ENCODE measurements at regions not wholly inside any gene's neighbourhood (a gene's known extent, or its start where the extent isn't known, plus 50 kb on each side); places are given as distances from the start of the nearest gene placed in this dataset.
A peak's percentile ranks its signal among the peaks of the same experiment; 100 is the strongest.

- no peak for DNase-seq
Measured at GRCh38 chr12:59039005-59039404, 118.7 kb upstream of the LRIG3 start.

- no peak for DNase-seq
Measured at GRCh38 chr12:59036973-59037762, 116.9 kb upstream of the LRIG3 start.

DNA sequence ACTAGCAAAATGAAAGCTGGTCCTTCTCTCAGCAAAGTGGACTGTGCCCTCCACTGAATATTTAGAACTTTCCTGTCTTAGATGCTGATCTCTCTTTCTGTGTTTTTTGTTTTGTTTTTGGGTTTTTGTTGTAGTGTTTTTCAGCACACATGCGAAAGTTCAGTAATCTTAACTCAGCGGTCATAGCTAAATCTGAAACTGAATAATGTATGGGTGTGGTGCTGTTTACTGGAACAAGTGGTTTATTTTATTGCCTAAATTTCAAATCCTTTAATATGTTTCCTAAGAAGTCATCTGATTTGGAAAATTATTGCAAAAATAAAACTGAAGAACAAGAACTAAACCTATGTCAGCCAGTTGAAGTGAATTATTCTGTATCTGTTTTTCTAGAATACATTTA is 116.0 kb upstream of the LRIG3 start:
- no peak for DNase-seq

DNA sequence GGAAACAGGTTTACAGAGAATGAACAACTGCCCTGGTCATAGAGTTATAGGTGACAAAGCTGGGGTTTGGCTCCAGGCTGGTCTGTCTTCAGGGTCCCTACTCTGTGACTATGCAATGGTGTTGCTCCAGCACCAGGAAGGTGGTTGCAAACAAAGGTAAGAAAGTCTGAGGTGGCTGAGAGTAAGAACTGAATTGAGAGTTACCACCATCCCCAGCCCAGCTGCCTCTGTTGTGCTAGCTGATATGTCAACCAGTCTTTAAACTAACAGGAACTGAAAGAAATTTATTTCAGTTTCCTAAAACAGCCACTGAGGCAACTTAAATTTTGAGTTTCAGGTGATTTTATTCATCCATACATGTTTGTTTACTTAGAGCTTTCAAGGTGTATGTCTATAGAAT is 111.0 kb upstream of the LRIG3 start:
- no peak for DNase-seq

- DNase-seq: peak in 1 of 2 experiments; percentile 26
Measured at GRCh38 chr12:59030415-59030814, 110.1 kb upstream of the LRIG3 start.

- DNase-seq: no peak
Measured at GRCh38 chr12:59027199-59027598, 106.9 kb upstream of the LRIG3 start.

GRCh38 chr12:59023861-59024424 is 103.6 kb upstream of the LRIG3 start:
- no peak for DNase-seq

DNA sequence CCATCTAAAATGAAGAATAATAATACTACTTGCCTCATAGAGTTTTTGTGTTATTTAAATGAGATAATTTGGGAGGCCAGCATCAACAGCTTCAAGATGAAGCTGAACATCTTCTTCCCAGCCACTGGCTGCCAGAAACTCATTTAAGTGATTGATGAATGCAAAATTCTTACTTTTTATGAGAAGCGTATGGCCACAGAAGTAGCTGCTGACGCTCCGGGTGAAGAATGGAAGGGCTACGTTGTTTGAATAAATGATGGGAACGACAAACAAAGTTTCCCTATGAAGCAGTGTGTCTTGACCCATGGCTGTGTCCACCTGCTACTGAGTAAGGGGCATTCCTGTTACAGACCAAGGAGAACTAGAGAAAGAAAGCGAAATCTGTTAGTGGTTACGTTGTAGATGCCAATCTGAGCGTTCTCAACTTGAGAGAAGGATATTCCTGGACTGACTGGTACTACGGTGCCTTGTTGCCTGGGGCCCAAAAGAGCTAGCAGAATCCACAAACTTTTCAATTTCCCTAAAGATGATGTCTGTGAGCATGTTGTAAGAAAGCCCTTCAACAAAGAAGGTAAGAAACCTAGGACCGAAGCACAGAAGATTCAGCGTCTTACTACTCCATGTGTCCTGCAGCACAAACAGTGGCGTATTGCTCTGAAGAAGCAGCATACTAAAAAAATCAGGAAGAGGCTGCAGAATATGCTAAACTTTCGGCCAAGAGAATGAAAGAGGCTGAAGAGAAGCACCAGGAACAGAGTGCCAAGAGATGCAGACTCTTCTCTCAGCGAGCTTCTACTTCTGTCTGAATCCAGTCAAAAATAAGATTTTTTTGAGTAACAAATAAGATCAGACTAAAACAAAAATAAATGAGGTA is 100.0 kb upstream of the LRIG3 start:
- DNase-seq: no peak

- no peak for DNase-seq
Measured at GRCh38 chr12:59014885-59015284, 94.6 kb upstream of the LRIG3 start.

DNA sequence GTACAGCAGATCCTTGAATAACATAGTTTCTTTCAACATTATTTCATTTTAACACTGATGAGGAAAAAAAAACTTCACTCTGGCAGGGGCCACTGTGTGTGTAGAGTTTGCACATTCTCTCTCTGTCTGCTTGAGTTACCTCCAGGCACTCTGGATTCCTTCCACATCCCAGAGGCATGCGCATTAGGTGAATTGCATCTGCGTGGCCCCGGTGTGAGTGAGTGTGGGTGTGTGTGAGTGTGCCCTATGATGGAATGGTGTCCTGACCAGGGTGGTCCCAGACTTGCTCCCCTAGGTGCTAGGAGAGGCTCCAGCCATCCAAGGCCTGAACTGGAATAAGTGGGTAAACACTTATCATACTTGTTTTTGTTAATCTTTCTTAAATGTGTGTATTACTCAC is 90.6 kb upstream of the LRIG3 start:
- DNase-seq: no peak

- DNase-seq: no peak
Measured at GRCh38 chr12:59010118-59010517, 89.8 kb upstream of the LRIG3 start.

DNA sequence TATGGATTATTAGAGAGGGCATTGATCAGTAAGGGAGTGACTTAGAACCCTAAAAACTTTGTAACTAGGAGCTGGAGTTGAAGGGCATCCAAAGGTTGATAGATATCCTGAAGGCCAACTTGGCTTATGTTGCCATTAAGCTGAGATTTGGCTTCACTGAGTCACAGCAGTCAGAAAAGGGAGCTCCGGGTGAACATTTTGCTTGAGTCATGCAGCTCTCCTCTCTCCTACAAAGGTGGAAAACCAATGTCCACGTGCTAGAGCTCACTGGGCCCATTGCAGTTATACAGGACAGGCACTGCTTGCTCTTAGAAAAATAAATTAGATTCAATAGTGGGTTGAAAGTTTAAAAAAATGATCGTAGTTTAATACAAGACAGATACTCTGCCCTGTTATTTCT is 87.3 kb upstream of the LRIG3 start:
- DNase-seq: no peak

- no peak for DNase-seq
Measured at GRCh38 chr12:59005193-59005955, 85.1 kb upstream of the LRIG3 start.

- DNase-seq: peak in 1 of 2 experiments; percentile 7
Measured at GRCh38 chr12:59004456-59004855, 84.2 kb upstream of the LRIG3 start.

- DNase-seq: no peak
Measured at GRCh38 chr12:58995666-58996363, 75.5 kb upstream of the LRIG3 start.

- no peak for DNase-seq
Measured at GRCh38 chr12:58988643-58989344, 68.5 kb upstream of the LRIG3 start.

DNA sequence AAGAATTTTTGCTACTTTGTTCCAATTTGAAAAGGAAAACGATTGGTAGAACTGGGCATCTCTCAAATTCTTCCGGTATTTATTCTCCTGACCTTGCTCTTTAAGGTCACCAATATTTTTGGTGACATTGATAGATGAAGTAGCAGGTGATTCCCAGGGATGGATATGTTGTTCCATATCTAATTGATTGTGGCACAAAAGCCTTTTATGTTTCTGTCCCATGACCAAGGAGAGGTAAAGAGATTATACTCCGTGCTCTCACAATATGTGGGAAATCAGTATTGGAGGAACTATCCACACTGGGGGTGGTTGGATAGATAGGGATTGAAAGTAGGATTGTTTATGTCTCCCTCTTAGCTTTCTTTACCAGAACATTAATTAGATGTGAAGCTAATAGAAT is 61.7 kb upstream of the LRIG3 start:
- DNase-seq: no peak

DNA sequence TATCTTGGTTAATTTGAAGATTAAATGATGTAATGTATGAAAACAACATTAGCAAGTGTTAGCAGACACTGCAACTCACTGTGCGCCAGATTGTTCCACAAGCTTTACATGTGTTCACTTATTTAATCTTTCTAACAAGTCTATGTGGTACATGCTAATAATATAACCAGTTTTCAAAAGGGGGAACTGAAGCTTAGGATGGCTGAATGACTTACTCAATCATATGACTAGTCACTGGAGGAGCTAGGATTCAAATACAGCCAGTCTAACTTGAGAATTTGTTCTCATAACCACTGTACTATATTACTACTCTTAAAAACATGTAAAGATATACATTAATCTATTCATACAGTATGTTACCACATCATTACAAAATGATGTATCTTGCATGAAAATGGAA is 60.5 kb upstream of the LRIG3 start:
- DNase-seq: no peak

DNA sequence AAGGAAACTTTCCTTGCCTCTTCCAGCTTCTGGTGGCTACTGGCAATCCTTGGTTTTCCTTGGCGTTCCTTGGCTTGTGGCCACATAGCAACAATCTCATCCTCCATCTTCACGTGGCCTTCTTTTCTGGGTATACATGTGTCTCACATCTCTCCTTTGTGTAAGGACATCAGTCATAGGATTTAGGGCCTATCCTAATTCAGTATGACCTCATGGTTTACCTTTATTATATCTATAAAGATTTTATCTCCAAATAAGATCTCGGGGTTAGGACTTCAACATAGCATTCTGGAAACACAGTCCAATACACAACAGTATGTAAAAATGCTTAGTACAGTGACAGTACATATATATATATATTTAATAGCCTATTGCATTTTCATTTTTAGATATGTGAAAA is 58.4 kb upstream of the LRIG3 start:
- DNase-seq: no peak

- DNase-seq: no peak
Measured at GRCh38 chr12:58977476-58977875, 57.2 kb upstream of the LRIG3 start.

DNA sequence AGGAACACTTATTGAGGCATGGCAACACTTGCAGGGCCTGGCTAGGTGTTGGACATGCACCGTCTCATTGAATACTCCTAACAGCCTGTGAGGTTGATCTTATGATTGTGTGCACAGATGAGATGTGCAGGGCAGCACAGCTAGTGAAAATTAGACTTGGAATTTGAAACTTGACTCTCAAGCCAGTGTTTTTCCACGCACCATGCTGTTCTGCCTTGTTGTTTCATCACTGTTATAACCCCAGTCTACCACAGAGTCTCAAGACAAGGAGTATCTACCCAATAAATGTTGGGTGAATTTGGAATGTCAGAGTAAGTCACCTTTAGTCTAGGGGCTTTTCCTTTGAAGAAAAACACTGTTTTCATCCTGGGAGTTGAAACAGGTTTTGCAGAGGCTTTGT is 55.8 kb upstream of the LRIG3 start:
- no peak for DNase-seq
